MCF 10A (cell line): ENCODE measurements at regions not wholly inside any gene's neighbourhood (a gene's known extent, or its start where the extent isn't known, plus 50 kb on each side); places are given as distances from the start of the nearest gene placed in this dataset.
"Not testable (repeated sequence)": the region's sequence is repeated elsewhere in the genome, so short reads cannot be mapped to it uniquely, and the experiment has no call there.

ENCODE experiments used
- BruUV-seq: library from RNA; stranded (reverse); fragments of 400-500 nt; replicated peaks from 2 replicates; lab custom pipeline; 2021; lab: Mats Ljungman, UMichigan
- CTCF ChIA-PET: fragments of 300-600 bp; sonication (Branson Sonifier 250); formaldehyde crosslinking; extraction: SDS; loops from one replicate; lab custom pipeline; 2021; ENCODE audit warnings: antibody characterized with exemption, inconsistent platforms; lab: Yijun Ruan, JAX
- POLR2A ChIA-PET: fragments of 300-600, 350-650 bp; sonication (Branson Sonifier 250); formaldehyde crosslinking; extraction: SDS; loops from one replicate; lab custom pipeline; 2020; ENCODE audit warnings: antibody characterized with exemption, inconsistent platforms; lab: Yijun Ruan, JAX
- DNase-seq: peaks from one replicate; pipeline ENCODE4 v3.0.0-alpha.2; 2018; ENCODE audit not compliant: unreplicated experiment
- H3K27ac Mint-ChIP-seq: one replicate; pipeline ENCODE4 v1.8.0; 2022; ENCODE audit warnings: mild to moderate bottlenecking, low read depth, mixed read lengths; ENCODE audit not compliant: unreplicated experiment
- H3K27me3 Mint-ChIP-seq: one replicate; pipeline ENCODE4 v1.8.0; 2022; ENCODE audit warnings: mixed read lengths; ENCODE audit not compliant: insufficient read depth, unreplicated experiment
- H3K36me3 Mint-ChIP-seq: one replicate; pipeline ENCODE4 v1.8.0; 2022; ENCODE audit warnings: mild to moderate bottlenecking, moderate library complexity, mixed read lengths; ENCODE audit not compliant: insufficient read depth, unreplicated experiment
- H3K4me1 Mint-ChIP-seq: one replicate; pipeline ENCODE4 v1.8.0; 2022; ENCODE audit warnings: mixed read lengths; ENCODE audit not compliant: insufficient read depth, unreplicated experiment
- H3K4me3 Mint-ChIP-seq: one replicate; pipeline ENCODE4 v1.8.0; 2022; ENCODE audit warnings: mild to moderate bottlenecking, moderate library complexity, mixed read lengths; ENCODE audit not compliant: unreplicated experiment
- H3K9me3 Mint-ChIP-seq: one replicate; pipeline ENCODE4 v1.8.0; 2022; ENCODE audit warnings: mixed read lengths; ENCODE audit not compliant: unreplicated experiment
- intact Hi-C: fragments of 100-400 bp; cut with micrococcal nuclease; formaldehyde crosslinking; loops from 2 replicates; pipeline ENCODE4 v1.14.1; 2022
- TF ChIP-seq, protein P1 (sequence below): fragments of 200-600 bp; IDR thresholded peaks from one replicate; pipeline ENCODE4 v1.8.0; 2022; ENCODE audit warnings: antibody characterized with exemption, mild to moderate bottlenecking; ENCODE audit not compliant: unreplicated experiment

DNA sequence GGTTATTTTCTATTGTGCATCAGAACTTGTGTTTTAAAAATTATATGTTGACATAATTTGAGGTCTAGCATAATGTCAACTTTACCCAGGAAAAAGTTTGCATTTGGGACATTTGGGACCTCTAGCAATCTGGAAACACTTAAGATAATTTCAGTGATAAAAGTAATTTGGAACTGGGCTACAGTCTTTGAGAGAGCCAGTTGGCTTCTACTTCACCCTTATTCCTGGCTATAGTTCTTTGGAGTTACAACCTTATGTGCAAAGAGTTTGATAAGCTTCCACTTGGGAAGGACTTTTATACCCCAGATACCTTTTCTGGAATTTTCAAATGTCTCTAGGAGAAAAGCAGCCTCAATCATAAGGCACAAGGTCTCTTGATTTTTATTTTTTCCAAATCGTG is 139.3 kb downstream of the ARRDC3 start:
- ChIA-PET CTCF (interaction anchor here (0.5 to 1.1 kb wide), 3 partner anchors 11 to 382 kb away, joined by 3 read pairs; no protein-coding TSS in a partner anchor), POLR2A (interaction anchor here (0.9 kb wide), 1 partner anchor 12 kb away, joined by 3 read pairs; no protein-coding TSS in a partner anchor)
- Mint-ChIP-seq H3K4me1 (no peaks in the 10 kb centered on the region), H3K27ac (no peak overlapping the region), H3K36me3 (no peaks in the 10 kb centered on the region), H3K4me3 (no peak overlapping the region), H3K9me3 (peaks cover 10% of the 10 kb centered on the region), H3K27me3 (no peaks in the 10 kb centered on the region)
- no TSS peak for BruUV-seq
- TF ChIP-seq, protein P1, sequence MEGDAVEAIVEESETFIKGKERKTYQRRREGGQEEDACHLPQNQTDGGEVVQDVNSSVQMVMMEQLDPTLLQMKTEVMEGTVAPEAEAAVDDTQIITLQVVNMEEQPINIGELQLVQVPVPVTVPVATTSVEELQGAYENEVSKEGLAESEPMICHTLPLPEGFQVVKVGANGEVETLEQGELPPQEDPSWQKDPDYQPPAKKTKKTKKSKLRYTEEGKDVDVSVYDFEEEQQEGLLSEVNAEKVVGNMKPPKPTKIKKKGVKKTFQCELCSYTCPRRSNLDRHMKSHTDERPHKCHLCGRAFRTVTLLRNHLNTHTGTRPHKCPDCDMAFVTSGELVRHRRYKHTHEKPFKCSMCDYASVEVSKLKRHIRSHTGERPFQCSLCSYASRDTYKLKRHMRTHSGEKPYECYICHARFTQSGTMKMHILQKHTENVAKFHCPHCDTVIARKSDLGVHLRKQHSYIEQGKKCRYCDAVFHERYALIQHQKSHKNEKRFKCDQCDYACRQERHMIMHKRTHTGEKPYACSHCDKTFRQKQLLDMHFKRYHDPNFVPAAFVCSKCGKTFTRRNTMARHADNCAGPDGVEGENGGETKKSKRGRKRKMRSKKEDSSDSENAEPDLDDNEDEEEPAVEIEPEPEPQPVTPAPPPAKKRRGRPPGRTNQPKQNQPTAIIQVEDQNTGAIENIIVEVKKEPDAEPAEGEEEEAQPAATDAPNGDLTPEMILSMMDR = no peak
- intact Hi-C loops = no loop called here
- DNase-seq = no peak

GRCh38 chr5:91243286-91243685 is 139.8 kb downstream of the ARRDC3 start:
- no TSS peak for BruUV-seq

GRCh38 chr5:91241460-91241859 is 141.7 kb downstream of the ARRDC3 start:
- POLR2A ChIA-PET = not testable (repeated sequence)

More at GRCh38 chr5:91243286-91243685, 139.8 kb downstream of the ARRDC3 start:
- intact Hi-C loops = no loop called here
- DNase-seq = no peak
- no peaks in the 10 kb centered on the region for H3K36me3 Mint-ChIP-seq
- TF ChIP-seq, protein P1 = no peak
- H3K4me1 Mint-ChIP-seq = no peaks in the 10 kb centered on the region
- H3K27ac Mint-ChIP-seq = no peak overlapping the region
- no peaks in the 10 kb centered on the region for H3K27me3 Mint-ChIP-seq
- CTCF ChIA-PET = interaction anchor here (1.1 kb wide), 1 partner anchor 10 kb away, joined by 3 read pairs; no protein-coding TSS in a partner anchor
- peaks cover 10% of the 10 kb centered on the region for H3K9me3 Mint-ChIP-seq
- no peak overlapping the region for H3K4me3 Mint-ChIP-seq
- POLR2A ChIA-PET = interaction anchor here (0.9 kb wide), 1 partner anchor 13 kb away, joined by 3 read pairs; no protein-coding TSS in a partner anchor

DNA sequence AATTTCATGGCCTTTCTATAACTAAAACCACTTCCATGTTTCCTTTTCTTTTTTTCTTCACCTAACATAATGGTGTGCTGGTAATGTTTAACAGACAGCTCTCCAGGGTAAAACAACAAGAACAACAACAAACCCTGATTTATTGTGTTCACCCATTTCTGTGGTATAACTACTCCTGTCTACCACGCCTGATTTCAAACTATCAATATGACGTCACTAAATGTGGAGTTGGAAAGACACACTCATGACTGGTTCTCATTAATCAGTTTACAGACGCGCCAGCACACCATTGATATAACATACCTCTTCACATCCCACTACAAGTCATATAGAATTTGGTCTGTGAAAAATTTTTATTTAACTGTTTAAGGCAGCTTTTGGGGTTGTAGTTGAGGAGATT is 142.9 kb downstream of the ARRDC3 start:
- Mint-ChIP-seq H3K4me3 (no peak overlapping the region), H3K36me3 (no peaks in the 10 kb centered on the region), H3K4me1 (no peaks in the 10 kb centered on the region), H3K27ac (no peak overlapping the region), H3K27me3 (no peaks in the 10 kb centered on the region), H3K9me3 (peaks cover 10% of the 10 kb centered on the region)
- no peak for DNase-seq
- POLR2A ChIA-PET = no interaction called here
- CTCF ChIA-PET = interaction anchor here (0.7 kb wide), 1 partner anchor 87 kb away, joined by 3 read pairs; no protein-coding TSS in a partner anchor
- intact Hi-C loops = no loop called here
- BruUV-seq = no TSS peak
- TF ChIP-seq, protein P1 = no peak

More at GRCh38 chr5:91241460-91241859, 141.7 kb downstream of the ARRDC3 start:
- H3K27ac Mint-ChIP-seq, DNase-seq, BruUV-seq, H3K27me3 Mint-ChIP-seq, CTCF ChIA-PET, H3K4me1 Mint-ChIP-seq, H3K4me3 Mint-ChIP-seq, intact Hi-C loops, H3K36me3 Mint-ChIP-seq: not testable (repeated sequence)
- peaks cover 10% of the 10 kb centered on the region for H3K9me3 Mint-ChIP-seq
